Muscle of leg (tissue), 3 donors: ENCODE measurements at regions not wholly inside any gene's neighbourhood (a gene's known extent, or its start where the extent isn't known, plus 50 kb on each side); places are given as distances from the start of the nearest gene placed in this dataset.

Experiments used
- DNase-seq: peaks from one replicate; pipeline ENCODE4 v3.0.0; 2013
- H3K27ac ChIP-seq: one replicate; pipeline ENCODE4 v1.5.1; 2013; ENCODE audit warnings: mild to moderate bottlenecking, low read length, control low read depth
- H3K27me3 ChIP-seq: one replicate; pipeline ENCODE4 v1.6.1; 2013; ENCODE audit warnings: low read length; ENCODE audit not compliant: control insufficient read depth, insufficient read depth
- H3K36me3 ChIP-seq: one replicate; pipeline ENCODE4 v1.6.1; 2013; ENCODE audit warnings: low read length; ENCODE audit not compliant: control insufficient read depth, insufficient read depth
- H3K4me1 ChIP-seq: one replicate; pipeline ENCODE4 v1.6.1; 2013; ENCODE audit warnings: low read length; ENCODE audit not compliant: control insufficient read depth, insufficient read depth
- H3K4me3 ChIP-seq: one replicate; pipeline ENCODE4 v1.5.1; 2013; ENCODE audit warnings: low read length, control low read depth
- H3K9me3 ChIP-seq: replicated peaks from 2 replicates; pipeline ENCODE4 v1.6.1; 2013; ENCODE audit warnings: low read depth, low read length; ENCODE audit not compliant: control insufficient read depth
- WGBS: methylation state at CpG from one replicate; pipeline ENCODE4 v1.1.5; 2013; ENCODE audit warnings: missing lambda C conversion rate; ENCODE audit not compliant: insufficient coverage; 5-methylcytosine and 5-hydroxymethylcytosine counted together

GRCh38 chr20:1718604-1719384 is 61.2 kb upstream of the SIRPG start:
- no peaks in the 10 kb centered on the region for H3K27me3 ChIP-seq
- 60% methylated on average over 2 of the region's 8 CpGs for WGBS
- H3K4me1 ChIP-seq, result no peaks in the 10 kb centered on the region
- peak; percentile 83 for DNase-seq
- H3K36me3 ChIP-seq, result no peaks in the 10 kb centered on the region
- no peaks in the 10 kb centered on the region for H3K9me3 ChIP-seq
- H3K27ac ChIP-seq, result no peak overlapping the region
- no peak overlapping the region for H3K4me3 ChIP-seq

- Histone ChIP-seq H3K36me3 (no peaks in the 10 kb centered on the region), H3K4me3 (no peak overlapping the region), H3K9me3 (no peaks in the 10 kb centered on the region), H3K4me1 (no peaks in the 10 kb centered on the region), H3K27ac (no peak overlapping the region), H3K27me3 (peaks cover 2% of the 10 kb centered on the region)
- WGBS, result 89% methylated on average over 1 of the region's 4 CpGs
- no peak for DNase-seq
Observed at GRCh38 chr20:1712634-1713624, 55.4 kb upstream of the SIRPG start.

GRCh38 chr20:1711826-1712601 is 54.4 kb upstream of the SIRPG start:
- Histone ChIP-seq H3K4me1 (no peaks in the 10 kb centered on the region), H3K9me3 (no peaks in the 10 kb centered on the region), H3K36me3 (no peaks in the 10 kb centered on the region), H3K27me3 (peaks cover 2% of the 10 kb centered on the region), H3K4me3 (no peak overlapping the region), H3K27ac (no peak overlapping the region)
- 76% methylated on average over 10 of the region's 14 CpGs for WGBS
- no peak for DNase-seq

GRCh38 chr20:1711266-1711665 is 53.7 kb upstream of the SIRPG start:
- Histone ChIP-seq H3K36me3 (no peaks in the 10 kb centered on the region), H3K27me3 (peaks cover 2% of the 10 kb centered on the region), H3K27ac (no peak overlapping the region), H3K4me3 (no peak overlapping the region), H3K4me1 (no peaks in the 10 kb centered on the region), H3K9me3 (no peaks in the 10 kb centered on the region)
- WGBS, result 80% methylated on average over 7 of the region's 11 CpGs
- DNase-seq, result no peak

GRCh38 chr20:1710484-1710883 is 52.9 kb upstream of the SIRPG start:
- no peak overlapping the region for H3K4me3 ChIP-seq
- no peaks in the 10 kb centered on the region for H3K4me1 ChIP-seq
- H3K27ac ChIP-seq, result no peak overlapping the region
- DNase-seq, result no peak
- H3K27me3 ChIP-seq, result peaks cover 2% of the 10 kb centered on the region
- H3K36me3 ChIP-seq, result no peaks in the 10 kb centered on the region
- no peaks in the 10 kb centered on the region for H3K9me3 ChIP-seq
- WGBS, result no CpG with 5 or more reads among the region's 7 CpGs

- Histone ChIP-seq H3K4me1 (no peaks in the 10 kb centered on the region), H3K27me3 (peaks cover 2% of the 10 kb centered on the region), H3K36me3 (no peaks in the 10 kb centered on the region), H3K4me3 (no peak overlapping the region), H3K9me3 (no peaks in the 10 kb centered on the region), H3K27ac (no peak overlapping the region)
- no peak for DNase-seq
- WGBS, result 31% methylated on average over 2 of the region's 6 CpGs
Observed at GRCh38 chr20:1707588-1708449, 50.2 kb upstream of the SIRPG start.
